ENCODE measurements at regions not wholly inside any gene's neighbourhood (a gene's known extent, or its start where the extent isn't known, plus 50 kb on each side); places are given as distances from the start of the nearest gene placed in this dataset.

DNA sequence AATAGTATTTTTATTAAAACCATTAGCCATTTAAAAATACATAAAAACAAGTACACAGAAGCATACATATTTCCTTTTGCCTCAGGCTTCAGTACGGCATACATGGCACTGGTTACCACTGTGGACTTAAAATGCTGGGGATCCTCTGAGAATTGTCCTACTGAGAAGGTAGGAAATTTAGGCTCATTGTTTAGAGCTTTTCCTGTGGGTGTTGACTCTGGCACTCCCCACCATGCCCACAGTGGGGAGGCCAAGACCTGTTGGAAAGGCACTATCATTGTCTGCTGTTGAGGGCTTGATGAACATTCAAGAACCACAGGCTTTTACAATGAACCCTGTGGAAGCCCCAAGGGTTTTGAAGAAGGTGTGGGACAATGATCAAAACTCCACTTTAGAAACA, 473.4 kb downstream of the BTBD3 start:
- Histone ChIP-seq H3K9me3 (ENCODE audit: control insufficient read depth, insufficient read depth, low read depth, low read length) (no peaks in the 10 kb centered on the region), H3K36me3 (ENCODE audit: control insufficient read depth in 2 of 2, insufficient read depth in 1 of 2, low read length in 2 of 2) (no peaks in the 10 kb centered on the region), H3K27ac (ENCODE audit: extremely low read depth, low read depth, low read length) (no peak overlapping the region), H3K4me1 (ENCODE audit: control insufficient read depth, insufficient read depth, low read length) (no peaks in the 10 kb centered on the region), H3K4me3 (ENCODE audit: low read depth, low read length) (no peak overlapping the region)
- no peak for TF ChIP-seq ZSCAN30 (tag by site-specific recombination; IDR thresholded peaks at IDR 0.05)
- TF ChIP-seq, protein P1, sequence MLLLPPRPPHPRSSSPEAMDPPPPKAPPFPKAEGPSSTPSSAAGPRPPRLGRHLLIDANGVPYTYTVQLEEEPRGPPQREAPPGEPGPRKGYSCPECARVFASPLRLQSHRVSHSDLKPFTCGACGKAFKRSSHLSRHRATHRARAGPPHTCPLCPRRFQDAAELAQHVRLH (tag by site-specific recombination; IDR thresholded peaks at IDR 0.05) = no peak
- TF ChIP-seq ZNF544 (tag by site-specific recombination; IDR thresholded peaks at IDR 0.05) = no peak
- TF ChIP-seq, protein P2, sequence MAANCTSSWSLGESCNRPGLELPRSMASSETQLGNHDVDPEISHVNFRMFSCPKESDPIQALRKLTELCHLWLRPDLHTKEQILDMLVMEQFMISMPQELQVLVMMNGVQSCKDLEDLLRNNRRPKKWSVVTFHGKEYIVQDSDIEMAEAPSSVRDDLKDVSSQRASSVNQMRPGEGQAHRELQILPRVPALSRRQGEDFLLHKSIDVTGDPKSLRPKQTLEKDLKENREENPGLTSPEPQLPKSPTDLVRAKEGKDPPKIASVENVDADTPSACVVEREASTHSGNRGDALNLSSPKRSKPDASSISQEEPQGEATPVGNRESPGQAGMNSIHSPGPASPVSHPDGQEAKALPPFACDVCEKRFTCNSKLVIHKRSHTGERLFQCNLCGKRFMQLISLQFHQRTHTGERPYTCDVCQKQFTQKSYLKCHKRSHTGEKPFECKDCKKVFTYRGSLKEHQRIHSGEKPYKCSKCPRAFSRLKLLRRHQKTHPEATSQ (tag by site-specific recombination; IDR thresholded peaks at IDR 0.05) = no peak
- no peak for TF ChIP-seq GLI4 (tag by site-specific recombination; IDR thresholded peaks at IDR 0.05)
- TF ChIP-seq, protein P3, sequence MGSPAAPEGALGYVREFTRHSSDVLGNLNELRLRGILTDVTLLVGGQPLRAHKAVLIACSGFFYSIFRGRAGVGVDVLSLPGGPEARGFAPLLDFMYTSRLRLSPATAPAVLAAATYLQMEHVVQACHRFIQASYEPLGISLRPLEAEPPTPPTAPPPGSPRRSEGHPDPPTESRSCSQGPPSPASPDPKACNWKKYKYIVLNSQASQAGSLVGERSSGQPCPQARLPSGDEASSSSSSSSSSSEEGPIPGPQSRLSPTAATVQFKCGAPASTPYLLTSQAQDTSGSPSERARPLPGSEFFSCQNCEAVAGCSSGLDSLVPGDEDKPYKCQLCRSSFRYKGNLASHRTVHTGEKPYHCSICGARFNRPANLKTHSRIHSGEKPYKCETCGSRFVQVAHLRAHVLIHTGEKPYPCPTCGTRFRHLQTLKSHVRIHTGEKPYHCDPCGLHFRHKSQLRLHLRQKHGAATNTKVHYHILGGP (tag by site-specific recombination; IDR thresholded peaks at IDR 0.05) = no peak
- TF ChIP-seq, protein P4, sequence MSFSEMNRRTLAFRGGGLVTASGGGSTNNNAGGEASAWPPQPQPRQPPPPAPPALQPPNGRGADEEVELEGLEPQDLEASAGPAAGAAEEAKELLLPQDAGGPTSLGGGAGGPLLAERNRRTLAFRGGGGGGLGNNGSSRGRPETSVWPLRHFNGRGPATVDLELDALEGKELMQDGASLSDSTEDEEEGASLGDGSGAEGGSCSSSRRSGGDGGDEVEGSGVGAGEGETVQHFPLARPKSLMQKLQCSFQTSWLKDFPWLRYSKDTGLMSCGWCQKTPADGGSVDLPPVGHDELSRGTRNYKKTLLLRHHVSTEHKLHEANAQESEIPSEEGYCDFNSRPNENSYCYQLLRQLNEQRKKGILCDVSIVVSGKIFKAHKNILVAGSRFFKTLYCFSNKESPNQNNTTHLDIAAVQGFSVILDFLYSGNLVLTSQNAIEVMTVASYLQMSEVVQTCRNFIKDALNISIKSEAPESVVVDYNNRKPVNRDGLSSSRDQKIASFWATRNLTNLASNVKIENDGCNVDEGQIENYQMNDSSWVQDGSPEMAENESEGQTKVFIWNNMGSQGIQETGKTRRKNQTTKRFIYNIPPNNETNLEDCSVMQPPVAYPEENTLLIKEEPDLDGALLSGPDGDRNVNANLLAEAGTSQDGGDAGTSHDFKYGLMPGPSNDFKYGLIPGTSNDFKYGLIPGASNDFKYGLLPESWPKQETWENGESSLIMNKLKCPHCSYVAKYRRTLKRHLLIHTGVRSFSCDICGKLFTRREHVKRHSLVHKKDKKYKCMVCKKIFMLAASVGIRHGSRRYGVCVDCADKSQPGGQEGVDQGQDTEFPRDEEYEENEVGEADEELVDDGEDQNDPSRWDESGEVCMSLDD (tag by site-specific recombination; IDR thresholded peaks at IDR 0.05) = no peak
- TF ChIP-seq OVOL3 (tag by site-specific recombination; IDR thresholded peaks at IDR 0.05) = no peak
- no peak for TF ChIP-seq ZNF324 (tag by site-specific recombination; IDR thresholded peaks at IDR 0.05)
- ChIA-PET CTCF (no interaction called here), POLR2A (no interaction called here)

DNA sequence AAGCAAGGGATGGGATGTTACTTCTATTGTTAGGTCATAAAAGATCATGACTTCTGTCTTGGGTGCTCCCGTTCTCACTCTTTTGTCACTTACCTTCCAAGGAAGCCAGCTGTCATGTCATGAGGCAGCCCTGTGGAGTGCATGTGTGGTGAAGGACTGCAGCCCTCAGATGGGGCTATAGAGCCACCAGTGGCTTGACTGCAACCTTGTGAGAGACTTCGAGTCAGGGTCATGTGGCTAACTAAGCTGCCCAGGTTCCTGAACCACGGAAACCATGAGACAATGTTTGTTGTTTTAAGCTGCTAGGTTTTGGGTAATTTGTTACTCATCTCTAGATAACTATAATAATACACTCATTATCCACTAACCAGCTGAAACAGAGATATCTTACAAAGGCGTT, 477.1 kb downstream of the BTBD3 start:
- Histone ChIP-seq H3K9me3 (ENCODE audit: control insufficient read depth, insufficient read depth, low read depth, low read length) (no peaks in the 10 kb centered on the region), H3K4me3 (ENCODE audit: low read depth, low read length) (no peak overlapping the region), H3K36me3 (ENCODE audit: control insufficient read depth in 2 of 2, insufficient read depth in 1 of 2, low read length in 2 of 2) (no peaks in the 10 kb centered on the region), H3K4me1 (ENCODE audit: control insufficient read depth, insufficient read depth, low read length) (no peaks in the 10 kb centered on the region), H3K27ac (ENCODE audit: extremely low read depth, low read depth, low read length) (no peak overlapping the region)
- TF ChIP-seq ZNF510 (tag by site-specific recombination; IDR thresholded peaks at IDR 0.05; ENCODE audit: insufficient replicate concordance) (no peak), TCF7L2 (IDR thresholded peaks at IDR 0.05; ENCODE audit: borderline replicate concordance, low read depth, low read length) (no peak), RBAK (tag by site-specific recombination; IDR thresholded peaks at IDR 0.05) (no peak), OSR2 (tag by site-specific recombination; IDR thresholded peaks at IDR 0.05) (no peak)
- CTCF ChIA-PET = interaction anchor here (0.6 to 0.7 kb wide), 3 partner anchors 140 to 1439 kb away, joined by 3 to 4 read pairs (median 3); no protein-coding TSS in a partner anchor
- POLR2A ChIA-PET = no interaction called here

DNA sequence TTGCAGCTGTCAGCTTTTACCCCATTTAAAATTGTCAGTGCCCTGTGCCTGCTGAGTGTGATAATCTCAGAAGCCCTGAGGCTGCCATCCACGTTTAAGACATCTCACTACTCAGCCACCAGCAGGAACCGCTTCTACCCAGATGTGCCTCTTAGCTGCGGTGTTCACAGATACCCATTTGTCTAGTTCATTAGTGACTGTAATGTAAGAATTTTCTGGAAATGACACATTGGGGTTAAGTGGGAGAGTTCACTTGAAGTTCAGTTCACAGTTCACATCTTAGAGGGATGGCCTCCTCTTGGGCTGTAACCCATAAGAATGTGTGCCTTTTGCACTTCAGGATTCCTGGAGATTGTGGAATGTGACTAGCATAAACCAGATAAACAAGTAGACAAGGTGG, 477.7 kb downstream of the BTBD3 start:
- POLR2A ChIA-PET = no interaction called here
- no peaks in the 10 kb centered on the region for H3K4me1 ChIP-seq (ENCODE audit: control insufficient read depth, insufficient read depth, low read length)
- H3K9me3 ChIP-seq (ENCODE audit: control insufficient read depth, insufficient read depth, low read depth, low read length) = no peaks in the 10 kb centered on the region
- H3K4me3 ChIP-seq (ENCODE audit: low read depth, low read length) = no peak overlapping the region
- no peak overlapping the region for H3K27ac ChIP-seq (ENCODE audit: extremely low read depth, low read depth, low read length)
- no peaks in the 10 kb centered on the region for H3K36me3 ChIP-seq (ENCODE audit: control insufficient read depth in 2 of 2, insufficient read depth in 1 of 2, low read length in 2 of 2)
- CTCF ChIA-PET = interaction anchor here (0.6 to 0.7 kb wide), 4 partner anchors 140 to 1438 kb away, joined by 3 to 4 read pairs (median 4); no protein-coding TSS in a partner anchor
- TF ChIP-seq ZNF664 (tag by site-specific recombination; IDR thresholded peaks at IDR 0.05) (no peak), ZNF391 (tag by site-specific recombination; IDR thresholded peaks at IDR 0.05; ENCODE audit: borderline replicate concordance, low read depth) (no peak), ZNF354C (tag by site-specific recombination; IDR thresholded peaks at IDR 0.05; ENCODE audit: borderline replicate concordance, low read depth) (no peak), GFI1B (tag by site-specific recombination; IDR thresholded peaks at IDR 0.05) (no peak), ZNF175 (tag by site-specific recombination; IDR thresholded peaks at IDR 0.05) (no peak), GLIS2 (tag by site-specific recombination; IDR thresholded peaks at IDR 0.05) (no peak), SALL2 (tag by site-specific recombination; IDR thresholded peaks at IDR 0.05; ENCODE audit: borderline replicate concordance) (no peak), ZBTB1 (tag by site-specific recombination; IDR thresholded peaks at IDR 0.05) (no peak), ZNF843 (tag by site-specific recombination; IDR thresholded peaks at IDR 0.05) (no peak)
- TF ChIP-seq, protein P5, sequence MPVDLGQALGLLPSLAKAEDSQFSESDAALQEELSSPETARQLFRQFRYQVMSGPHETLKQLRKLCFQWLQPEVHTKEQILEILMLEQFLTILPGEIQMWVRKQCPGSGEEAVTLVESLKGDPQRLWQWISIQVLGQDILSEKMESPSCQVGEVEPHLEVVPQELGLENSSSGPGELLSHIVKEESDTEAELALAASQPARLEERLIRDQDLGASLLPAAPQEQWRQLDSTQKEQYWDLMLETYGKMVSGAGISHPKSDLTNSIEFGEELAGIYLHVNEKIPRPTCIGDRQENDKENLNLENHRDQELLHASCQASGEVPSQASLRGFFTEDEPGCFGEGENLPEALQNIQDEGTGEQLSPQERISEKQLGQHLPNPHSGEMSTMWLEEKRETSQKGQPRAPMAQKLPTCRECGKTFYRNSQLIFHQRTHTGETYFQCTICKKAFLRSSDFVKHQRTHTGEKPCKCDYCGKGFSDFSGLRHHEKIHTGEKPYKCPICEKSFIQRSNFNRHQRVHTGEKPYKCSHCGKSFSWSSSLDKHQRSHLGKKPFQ (tag by site-specific recombination; IDR thresholded peaks at IDR 0.05) = no peak
- TF ChIP-seq, protein P6, sequence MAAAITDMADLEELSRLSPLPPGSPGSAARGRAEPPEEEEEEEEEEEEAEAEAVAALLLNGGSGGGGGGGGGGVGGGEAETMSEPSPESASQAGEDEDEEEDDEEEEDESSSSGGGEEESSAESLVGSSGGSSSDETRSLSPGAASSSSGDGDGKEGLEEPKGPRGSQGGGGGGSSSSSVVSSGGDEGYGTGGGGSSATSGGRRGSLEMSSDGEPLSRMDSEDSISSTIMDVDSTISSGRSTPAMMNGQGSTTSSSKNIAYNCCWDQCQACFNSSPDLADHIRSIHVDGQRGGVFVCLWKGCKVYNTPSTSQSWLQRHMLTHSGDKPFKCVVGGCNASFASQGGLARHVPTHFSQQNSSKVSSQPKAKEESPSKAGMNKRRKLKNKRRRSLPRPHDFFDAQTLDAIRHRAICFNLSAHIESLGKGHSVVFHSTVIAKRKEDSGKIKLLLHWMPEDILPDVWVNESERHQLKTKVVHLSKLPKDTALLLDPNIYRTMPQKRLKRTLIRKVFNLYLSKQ (tag by site-specific recombination; IDR thresholded peaks at IDR 0.05; ENCODE audit: borderline replicate concordance) = no peak
